NCI-H446 treated with DMSO at 0.1 percent for 48 hours (cell line): ENCODE measurements at regions not wholly inside any gene's neighbourhood (a gene's known extent, or its start where the extent isn't known, plus 50 kb on each side); places are given as distances from the start of the nearest gene placed in this dataset.
A peak's percentile ranks its signal among the peaks of the same experiment; 100 is the strongest.
"Not testable (repeated sequence)": the region's sequence is repeated elsewhere in the genome, so short reads cannot be mapped to it uniquely, and the experiment has no call there.

Experiments used
- DNase-seq: peaks from one replicate; lab custom pipeline; 2025; lab: John Stamatoyannopoulos, UW

GRCh38 chr10:117601716-117602115, 59.2 kb downstream of the EMX2 start:
- no peak for DNase-seq

- no peak for DNase-seq
Measured at GRCh38 chr10:117603081-117603480, 60.5 kb downstream of the EMX2 start.

- no peak for DNase-seq
Measured at GRCh38 chr10:117603726-117604125, 61.2 kb downstream of the EMX2 start.

GRCh38 chr10:117609095-117609795, 66.7 kb downstream of the EMX2 start:
- no peak for DNase-seq

GRCh38 chr10:117609796-117610170, 67.2 kb downstream of the EMX2 start:
- no peak for DNase-seq

GRCh38 chr10:117610321-117610720, 67.8 kb downstream of the EMX2 start:
- DNase-seq = no peak

- no peak for DNase-seq
Measured at GRCh38 chr10:117612113-117612512, 69.6 kb downstream of the EMX2 start.

GRCh38 chr10:117615649-117616048, 73.1 kb downstream of the EMX2 start:
- DNase-seq = no peak

GRCh38 chr10:117616179-117616578, 73.6 kb downstream of the EMX2 start:
- no peak for DNase-seq

- no peak for DNase-seq
Measured at GRCh38 chr10:117617086-117617485, 74.5 kb downstream of the EMX2 start.

GRCh38 chr10:117617659-117618058, 75.1 kb downstream of the EMX2 start:
- no peak for DNase-seq

- no peak for DNase-seq
Measured at GRCh38 chr10:117619223-117619622, 76.7 kb downstream of the EMX2 start.

- DNase-seq = no peak
Measured at GRCh38 chr10:117619707-117620405, 77.3 kb downstream of the EMX2 start.

GRCh38 chr10:117621196-117621595, 78.7 kb downstream of the EMX2 start:
- no peak for DNase-seq

- no peak for DNase-seq
Measured at GRCh38 chr10:117621795-117622420, 79.4 kb downstream of the EMX2 start.

- DNase-seq = no peak
Measured at GRCh38 chr10:117622471-117623184, 80.1 kb downstream of the EMX2 start.

GRCh38 chr10:117626228-117626627, 83.7 kb downstream of the EMX2 start:
- DNase-seq = no peak

GRCh38 chr10:117627561-117627960, 85.0 kb downstream of the EMX2 start:
- DNase-seq = peak; percentile 77

- not testable (repeated sequence) for DNase-seq
Measured at GRCh38 chr10:117629717-117630116, 87.2 kb downstream of the EMX2 start.

- DNase-seq = peak; percentile 80
Measured at GRCh38 chr10:117631276-117632145, 89.0 kb downstream of the EMX2 start.

GRCh38 chr10:117632406-117632805, 89.9 kb downstream of the EMX2 start:
- no peak for DNase-seq

GRCh38 chr10:117635826-117636225, 93.3 kb downstream of the EMX2 start:
- no peak for DNase-seq
